Stimulated activated memory B cell treated with anti-CD40 and anti-IgM and Interleukin-4, amounts not matched to agents 10 μg/mL and 1 μg/mL and 100 μg/mL, for 72 hours (primary cell): ENCODE measurements at regions not wholly inside any gene's neighbourhood (a gene's known extent, or its start where the extent isn't known, plus 50 kb on each side); places are given as distances from the start of the nearest gene placed in this dataset.

Source experiments
- ATAC-seq: fragments of 150-1000 bp; cut with Tn5 transposase; 2 replicates; pipeline ENCODE4 v1.10.0; 2021
- H3K27ac Mint-ChIP-seq: one replicate; pipeline ENCODE4 v1.8.0; 2022; ENCODE audit warnings: mild to moderate bottlenecking, mixed read lengths
- H3K27me3 Mint-ChIP-seq: one replicate; pipeline ENCODE4 v1.8.0; 2022; ENCODE audit warnings: mixed read lengths
- H3K36me3 Mint-ChIP-seq: one replicate; pipeline ENCODE4 v1.8.0; 2022; ENCODE audit warnings: mixed read lengths
- H3K4me1 Mint-ChIP-seq: one replicate; pipeline ENCODE4 v1.8.0; 2022; ENCODE audit warnings: mixed read lengths
- H3K4me3 Mint-ChIP-seq: one replicate; pipeline ENCODE4 v1.8.0; 2022; ENCODE audit warnings: mild to moderate bottlenecking, moderate library complexity, mixed read lengths
- H3K9me3 Mint-ChIP-seq: one replicate; pipeline ENCODE4 v1.8.0; 2022; ENCODE audit warnings: mixed read lengths

DNA sequence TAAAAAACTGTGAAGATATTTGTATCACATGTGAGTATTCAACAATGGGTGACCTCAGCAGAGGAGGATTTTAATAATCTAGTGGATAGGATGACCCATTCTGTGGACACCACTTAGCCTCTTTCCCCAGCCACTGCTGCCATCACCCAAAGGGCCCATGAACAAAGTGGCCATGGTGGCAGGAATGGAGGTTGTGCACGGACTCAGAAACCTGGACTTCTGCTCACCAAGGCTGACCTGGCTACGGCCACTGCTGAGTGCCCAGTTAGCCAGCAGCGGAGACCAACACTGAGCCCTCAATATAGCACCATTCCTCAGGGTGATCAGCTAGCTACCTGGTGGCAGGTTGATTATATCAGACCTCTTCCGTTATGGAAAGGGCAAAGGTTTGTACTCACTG, 1410.4 kb upstream of the CDH9 start:
- Mint-ChIP-seq H3K9me3 (peaks cover 7% of the 10 kb centered on the region), H3K27me3 (no peaks in the 10 kb centered on the region), H3K4me1 (no peaks in the 10 kb centered on the region), H3K36me3 (no peaks in the 10 kb centered on the region), H3K4me3 (no peak overlapping the region), H3K27ac (no peak overlapping the region)
- ATAC-seq: no peak

GRCh38 chr5:28430565-28431178, 1392.3 kb upstream of the CDH9 start:
- H3K9me3 Mint-ChIP-seq: peaks cover 5% of the 10 kb centered on the region
- ATAC-seq: no peak
- no peaks in the 10 kb centered on the region for H3K36me3 Mint-ChIP-seq
- no peaks in the 10 kb centered on the region for H3K27me3 Mint-ChIP-seq
- H3K27ac Mint-ChIP-seq: no peak overlapping the region
- no peaks in the 10 kb centered on the region for H3K4me1 Mint-ChIP-seq
- no peak overlapping the region for H3K4me3 Mint-ChIP-seq

- H3K4me3 Mint-ChIP-seq: no peak overlapping the region
- H3K27me3 Mint-ChIP-seq: no peaks in the 10 kb centered on the region
- H3K36me3 Mint-ChIP-seq: no peaks in the 10 kb centered on the region
- peaks cover 3% of the 10 kb centered on the region for H3K9me3 Mint-ChIP-seq
- no peak overlapping the region for H3K27ac Mint-ChIP-seq
- no peaks in the 10 kb centered on the region for H3K4me1 Mint-ChIP-seq
- no peak for ATAC-seq
These were observed 1382.8 kb upstream of the CDH9 start for GRCh38 chr5:28421141-28421540.

- no peak overlapping the region for H3K27ac Mint-ChIP-seq
- no peaks in the 10 kb centered on the region for H3K27me3 Mint-ChIP-seq
- ATAC-seq: no peak
- H3K4me1 Mint-ChIP-seq: no peaks in the 10 kb centered on the region
- no peaks in the 10 kb centered on the region for H3K36me3 Mint-ChIP-seq
- H3K9me3 Mint-ChIP-seq: peaks cover 3% of the 10 kb centered on the region
- no peak overlapping the region for H3K4me3 Mint-ChIP-seq
These were observed 1377.5 kb upstream of the CDH9 start for GRCh38 chr5:28415791-28416443.

DNA sequence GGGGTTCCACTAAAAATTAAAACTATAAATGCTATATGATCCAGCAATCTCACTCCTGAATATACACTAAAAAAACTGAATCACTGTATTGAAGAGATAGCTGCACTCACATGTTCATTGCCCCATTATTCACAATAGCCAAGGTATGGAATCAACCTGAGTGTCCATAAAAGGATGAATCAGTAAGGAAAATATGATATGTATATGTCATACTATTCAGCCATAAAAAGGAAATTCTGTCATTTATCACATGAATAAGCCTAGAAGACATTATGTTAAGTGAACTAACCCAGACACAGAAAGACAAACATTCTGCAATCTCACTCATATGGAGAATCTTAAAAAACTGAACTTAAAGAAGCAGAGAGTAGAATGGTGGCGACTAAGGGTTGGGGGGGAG, 1376.2 kb upstream of the CDH9 start:
- no peak overlapping the region for H3K27ac Mint-ChIP-seq
- H3K4me1 Mint-ChIP-seq: no peaks in the 10 kb centered on the region
- H3K27me3 Mint-ChIP-seq: no peaks in the 10 kb centered on the region
- no peak for ATAC-seq
- no peaks in the 10 kb centered on the region for H3K36me3 Mint-ChIP-seq
- H3K4me3 Mint-ChIP-seq: no peak overlapping the region
- peaks cover 6% of the 10 kb centered on the region for H3K9me3 Mint-ChIP-seq

DNA sequence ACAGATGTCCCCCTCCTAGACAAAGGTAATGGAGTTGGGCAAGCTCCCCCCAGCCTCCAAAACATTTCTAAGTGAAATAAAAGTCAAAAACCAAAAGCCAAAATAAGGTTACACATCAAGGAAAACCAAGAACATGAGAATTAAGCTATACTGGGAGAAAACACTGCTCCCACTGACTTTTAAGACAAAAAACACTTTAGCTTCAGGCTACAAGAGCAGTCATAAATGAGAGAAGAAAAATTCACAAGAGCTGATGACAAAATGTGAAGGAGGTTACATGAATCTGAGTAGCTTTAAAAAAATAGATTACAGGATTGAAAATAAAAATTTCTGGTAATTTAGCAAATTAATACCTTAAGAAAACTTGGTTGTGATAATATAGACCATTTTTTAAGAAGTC, 1370.3 kb upstream of the CDH9 start:
- Mint-ChIP-seq H3K27me3 (no peaks in the 10 kb centered on the region), H3K9me3 (peaks cover 6% of the 10 kb centered on the region)

GRCh38 chr5:28408186-28408585, 1369.8 kb upstream of the CDH9 start:
- peaks cover 3% of the 10 kb centered on the region for H3K9me3 Mint-ChIP-seq
- no peaks in the 10 kb centered on the region for H3K27me3 Mint-ChIP-seq
- no peak for ATAC-seq
- no peaks in the 10 kb centered on the region for H3K4me1 Mint-ChIP-seq
- no peaks in the 10 kb centered on the region for H3K36me3 Mint-ChIP-seq
- H3K4me3 Mint-ChIP-seq: no peak overlapping the region
- H3K27ac Mint-ChIP-seq: no peak overlapping the region

More for the DNA sequence above, 1370.3 kb upstream of the CDH9 start:
- ATAC-seq: no peak
- Mint-ChIP-seq H3K27ac (no peak overlapping the region), H3K36me3 (no peaks in the 10 kb centered on the region), H3K4me1 (no peaks in the 10 kb centered on the region), H3K4me3 (no peak overlapping the region)

- no peak for ATAC-seq
- H3K36me3 Mint-ChIP-seq: no peaks in the 10 kb centered on the region
- peaks cover 3% of the 10 kb centered on the region for H3K9me3 Mint-ChIP-seq
- H3K27me3 Mint-ChIP-seq: no peaks in the 10 kb centered on the region
- H3K4me1 Mint-ChIP-seq: no peaks in the 10 kb centered on the region
- H3K4me3 Mint-ChIP-seq: no peak overlapping the region
- no peak overlapping the region for H3K27ac Mint-ChIP-seq
These were observed 1366.1 kb upstream of the CDH9 start for GRCh38 chr5:28404363-28405071.

DNA sequence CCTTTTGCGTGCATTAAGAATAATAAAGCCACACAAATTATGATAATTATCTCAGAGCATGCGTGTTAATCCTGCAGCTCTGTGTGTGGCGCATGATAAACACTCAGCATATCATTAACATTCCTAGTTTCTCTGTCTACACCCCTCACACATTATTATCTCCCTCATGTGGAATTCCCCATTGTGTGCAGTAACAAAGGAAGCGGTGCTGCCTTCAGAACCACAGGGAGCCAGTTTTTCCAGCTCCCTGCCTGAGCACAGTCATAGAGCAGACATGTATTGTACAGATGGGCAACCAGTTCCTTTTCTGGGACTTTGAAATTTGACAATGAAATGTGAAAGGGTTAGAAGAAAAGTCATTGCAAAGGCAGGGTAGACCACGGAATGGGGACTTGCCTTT, 1365.5 kb upstream of the CDH9 start:
- peaks cover 3% of the 10 kb centered on the region for H3K9me3 Mint-ChIP-seq
- H3K4me3 Mint-ChIP-seq: no peak overlapping the region
- ATAC-seq: no peak
- no peak overlapping the region for H3K27ac Mint-ChIP-seq
- no peaks in the 10 kb centered on the region for H3K4me1 Mint-ChIP-seq
- no peaks in the 10 kb centered on the region for H3K27me3 Mint-ChIP-seq
- no peaks in the 10 kb centered on the region for H3K36me3 Mint-ChIP-seq

- Mint-ChIP-seq H3K4me3 (no peak overlapping the region), H3K9me3 (peaks cover 3% of the 10 kb centered on the region), H3K27ac (no peak overlapping the region), H3K36me3 (no peaks in the 10 kb centered on the region), H3K4me1 (no peaks in the 10 kb centered on the region), H3K27me3 (no peaks in the 10 kb centered on the region)
- no peak for ATAC-seq
These were observed 1364.4 kb upstream of the CDH9 start for GRCh38 chr5:28402590-28403301.

DNA sequence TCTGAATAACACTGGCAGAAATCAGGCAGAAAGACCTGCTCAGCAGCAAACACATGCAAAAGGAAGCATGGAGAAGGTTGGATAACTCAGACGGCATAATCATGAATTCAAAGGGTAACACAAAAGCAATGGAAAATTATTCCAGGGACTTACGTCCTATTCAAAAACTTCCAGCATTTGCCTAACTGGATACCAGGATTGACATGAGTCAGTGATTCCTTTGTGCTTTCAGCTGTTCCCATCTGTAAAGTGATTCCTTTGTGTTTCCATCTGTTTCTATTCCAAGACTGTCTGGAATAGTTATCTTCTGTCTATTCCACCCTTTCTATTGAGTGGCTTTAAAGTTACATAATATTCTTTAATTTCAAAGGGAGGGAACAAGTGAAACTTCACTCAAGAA, 1361.7 kb upstream of the CDH9 start:
- ATAC-seq: no peak
- Mint-ChIP-seq H3K9me3 (peaks cover 3% of the 10 kb centered on the region), H3K27ac (no peak overlapping the region), H3K4me1 (no peaks in the 10 kb centered on the region), H3K4me3 (no peak overlapping the region), H3K36me3 (no peaks in the 10 kb centered on the region), H3K27me3 (no peaks in the 10 kb centered on the region)

DNA sequence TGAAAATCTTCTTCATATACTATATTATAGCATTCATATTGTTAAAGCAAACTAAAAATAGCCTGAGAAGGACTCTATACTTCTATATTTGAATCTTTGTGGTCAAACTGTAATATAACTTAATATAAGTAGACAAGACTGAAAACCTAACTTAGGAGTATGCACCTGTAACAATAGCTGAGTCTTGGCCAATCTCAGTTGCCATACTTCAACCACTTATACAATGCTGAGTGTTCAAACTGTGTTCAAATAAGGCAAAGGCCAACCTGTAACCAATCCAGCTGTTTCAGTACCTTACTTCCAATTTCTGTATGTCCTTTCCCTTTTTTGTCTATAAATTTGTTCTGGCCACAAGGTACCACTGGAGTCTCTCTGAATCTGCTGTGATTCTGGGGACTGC, 1360.8 kb upstream of the CDH9 start:
- no peak for ATAC-seq
- no peaks in the 10 kb centered on the region for H3K4me1 Mint-ChIP-seq
- H3K36me3 Mint-ChIP-seq: no peaks in the 10 kb centered on the region
- peaks cover 3% of the 10 kb centered on the region for H3K9me3 Mint-ChIP-seq
- no peak overlapping the region for H3K4me3 Mint-ChIP-seq
- H3K27me3 Mint-ChIP-seq: no peaks in the 10 kb centered on the region
- H3K27ac Mint-ChIP-seq: no peak overlapping the region

DNA sequence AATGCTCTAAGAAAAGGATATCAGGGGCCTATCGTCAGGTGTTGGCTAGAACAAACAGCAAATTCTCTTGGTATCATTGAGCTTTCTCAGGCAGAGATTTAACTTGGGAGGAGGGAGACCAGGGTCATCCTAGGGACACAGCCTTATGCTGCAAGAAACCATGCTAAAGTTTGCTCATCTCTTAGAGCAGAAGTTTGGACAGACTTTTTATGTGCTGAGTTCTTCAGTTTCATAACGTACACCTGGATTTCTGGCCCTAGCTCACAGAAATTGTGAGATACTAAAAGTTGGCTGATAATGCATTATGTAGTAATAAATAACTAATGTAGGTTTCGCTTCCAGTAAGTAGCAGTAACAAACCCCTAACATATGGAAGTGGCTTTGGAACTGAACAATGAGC, 1359.8 kb upstream of the CDH9 start:
- no peak for ATAC-seq
- no peak overlapping the region for H3K27ac Mint-ChIP-seq
- H3K9me3 Mint-ChIP-seq: peaks cover 3% of the 10 kb centered on the region
- H3K36me3 Mint-ChIP-seq: no peaks in the 10 kb centered on the region
- no peak overlapping the region for H3K4me3 Mint-ChIP-seq
- no peaks in the 10 kb centered on the region for H3K4me1 Mint-ChIP-seq
- no peaks in the 10 kb centered on the region for H3K27me3 Mint-ChIP-seq

GRCh38 chr5:28397502-28397941, 1359.1 kb upstream of the CDH9 start:
- no peaks in the 10 kb centered on the region for H3K27me3 Mint-ChIP-seq
- peaks cover 3% of the 10 kb centered on the region for H3K9me3 Mint-ChIP-seq
- no peak overlapping the region for H3K4me3 Mint-ChIP-seq
- no peak overlapping the region for H3K27ac Mint-ChIP-seq
- no peaks in the 10 kb centered on the region for H3K4me1 Mint-ChIP-seq
- no peak for ATAC-seq
- no peaks in the 10 kb centered on the region for H3K36me3 Mint-ChIP-seq

GRCh38 chr5:28391277-28391676, 1352.9 kb upstream of the CDH9 start:
- Mint-ChIP-seq H3K4me1 (no peaks in the 10 kb centered on the region), H3K4me3 (no peak overlapping the region)

More at GRCh38 chr5:28391277-28391676, 1352.9 kb upstream of the CDH9 start:
- no peak for ATAC-seq
- no peak overlapping the region for H3K27ac Mint-ChIP-seq
- H3K9me3 Mint-ChIP-seq: peaks cover 2% of the 10 kb centered on the region
- no peaks in the 10 kb centered on the region for H3K27me3 Mint-ChIP-seq
- no peaks in the 10 kb centered on the region for H3K36me3 Mint-ChIP-seq
